ENCODE measurements at regions not wholly inside any gene's neighbourhood (a gene's known extent, or its start where the extent isn't known, plus 50 kb on each side); places are given as distances from the start of the nearest gene placed in this dataset.

GRCh38 chr12:74848006-74848405, 310.4 kb downstream of the ATXN7L3B start:
- Mint-ChIP-seq H3K36me3 (ENCODE audit: low read depth) (no peaks in the 10 kb centered on the region), H3K27me3 (ENCODE audit: low read depth) (no peaks in the 10 kb centered on the region), H3K9me3 (no peaks in the 10 kb centered on the region), H3K27ac (no peak overlapping the region), H3K4me3 (ENCODE audit: low read depth) (no peak overlapping the region), H3K4me1 (ENCODE audit: low read depth) (no peaks in the 10 kb centered on the region)
- intact Hi-C loops (cut with micrococcal nuclease), result no loop called here
- no peak for DNase-seq (ENCODE audit: low spot score)

- no peak for DNase-seq (ENCODE audit: low spot score)
- no peaks in the 10 kb centered on the region for H3K36me3 Mint-ChIP-seq (ENCODE audit: low read depth)
- H3K4me3 Mint-ChIP-seq (ENCODE audit: low read depth), result no peak overlapping the region
- H3K9me3 Mint-ChIP-seq, result no peaks in the 10 kb centered on the region
- no peaks in the 10 kb centered on the region for H3K27me3 Mint-ChIP-seq (ENCODE audit: low read depth)
- H3K4me1 Mint-ChIP-seq (ENCODE audit: low read depth), result no peaks in the 10 kb centered on the region
- no peak overlapping the region for H3K27ac Mint-ChIP-seq
- intact Hi-C loops (cut with micrococcal nuclease), result no loop called here
Measured at GRCh38 chr12:74849801-74850200, 312.2 kb downstream of the ATXN7L3B start.

DNA sequence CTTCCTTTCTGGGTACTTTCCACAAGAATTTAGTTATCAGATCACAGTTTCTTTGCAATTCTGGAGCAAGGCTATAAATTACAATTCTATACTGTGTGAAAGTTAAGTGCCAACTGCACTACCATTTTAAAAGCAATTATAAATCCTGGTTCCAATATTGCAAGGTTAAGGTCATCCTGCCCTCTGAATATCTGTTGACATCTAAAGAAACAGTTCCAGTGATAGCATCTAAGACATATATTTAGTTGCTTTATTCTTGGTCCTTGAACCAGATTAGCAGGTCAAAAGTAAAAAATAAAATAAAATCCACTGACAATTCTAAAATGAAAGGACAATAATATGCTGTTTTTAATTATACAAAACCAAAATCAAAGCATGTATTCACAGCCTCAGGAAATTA, 334.2 kb downstream of the ATXN7L3B start:
- Mint-ChIP-seq H3K36me3 (ENCODE audit: low read depth) (no peaks in the 10 kb centered on the region), H3K27me3 (ENCODE audit: low read depth) (no peaks in the 10 kb centered on the region), H3K4me1 (ENCODE audit: low read depth) (no peaks in the 10 kb centered on the region), H3K4me3 (ENCODE audit: low read depth) (no peak overlapping the region), H3K27ac (no peak overlapping the region), H3K9me3 (peaks cover 5% of the 10 kb centered on the region)
- no peak for DNase-seq (ENCODE audit: low spot score)
- intact Hi-C loops (cut with micrococcal nuclease), result no loop called here

- Mint-ChIP-seq H3K4me1 (ENCODE audit: low read depth) (peaks cover 3% of the 10 kb centered on the region), H3K9me3 (no peaks in the 10 kb centered on the region), H3K4me3 (ENCODE audit: low read depth) (no peak overlapping the region), H3K27ac (no peak overlapping the region), H3K36me3 (ENCODE audit: low read depth) (no peaks in the 10 kb centered on the region), H3K27me3 (ENCODE audit: low read depth) (no peaks in the 10 kb centered on the region)
- DNase-seq (ENCODE audit: low spot score), result no peak
- intact Hi-C loops (cut with micrococcal nuclease), result no loop called here
Measured at GRCh38 chr12:74885775-74886174, 323.9 kb downstream of the KCNC2 start.

DNA sequence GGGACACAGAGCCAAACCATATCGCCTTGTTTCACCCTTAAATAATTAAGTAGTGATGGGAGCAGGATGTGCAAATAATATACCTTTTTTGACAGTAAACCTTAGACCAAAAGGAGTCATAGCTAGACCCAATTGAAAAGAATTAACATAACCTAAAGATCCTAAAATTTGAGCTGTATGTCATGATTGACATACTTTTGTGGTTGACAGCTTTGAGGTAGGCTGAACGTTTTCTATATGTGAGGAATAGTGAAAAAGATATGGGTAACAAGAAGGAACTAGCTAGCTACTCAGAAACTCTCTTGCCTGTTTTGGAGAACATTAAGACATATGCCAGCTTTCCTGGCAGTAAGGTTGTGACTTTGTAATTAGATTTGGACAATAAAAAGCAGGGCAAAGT, 320.6 kb downstream of the KCNC2 start:
- Mint-ChIP-seq H3K9me3 (no peaks in the 10 kb centered on the region), H3K27me3 (ENCODE audit: low read depth) (no peaks in the 10 kb centered on the region), H3K4me3 (ENCODE audit: low read depth) (no peak overlapping the region), H3K27ac (no peak overlapping the region), H3K36me3 (ENCODE audit: low read depth) (no peaks in the 10 kb centered on the region), H3K4me1 (ENCODE audit: low read depth) (peaks cover 6% of the 10 kb centered on the region)
- DNase-seq (ENCODE audit: low spot score), result no peak
- intact Hi-C loops (cut with micrococcal nuclease), result no loop called here

GRCh38 chr12:74889563-74890236, 319.9 kb downstream of the KCNC2 start:
- intact Hi-C loops (cut with micrococcal nuclease), result loop anchor here (1.0 kb wide), 1 partner anchor 9 kb away; no protein-coding TSS in a partner anchor
- Mint-ChIP-seq H3K27ac (no peak overlapping the region), H3K4me3 (ENCODE audit: low read depth) (no peak overlapping the region)

DNA sequence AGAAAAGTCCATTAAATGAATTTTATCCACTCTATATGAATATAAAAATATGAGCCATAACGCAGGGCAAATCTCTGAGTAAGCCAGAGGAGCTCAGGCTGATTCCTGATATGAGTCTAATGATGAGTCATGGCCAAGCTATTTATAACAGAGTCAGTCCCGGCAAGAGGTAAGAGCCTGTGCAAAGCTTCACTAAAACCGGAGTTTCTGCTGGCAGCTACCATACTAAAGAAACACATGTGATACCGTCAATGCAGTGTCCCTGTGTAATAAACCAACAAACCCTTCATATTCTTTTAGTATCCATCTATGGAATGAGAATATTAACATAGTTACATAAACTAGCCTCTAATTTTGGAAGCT, 319.4 kb downstream of the KCNC2 start:
- Mint-ChIP-seq H3K27me3 (ENCODE audit: low read depth) (no peaks in the 10 kb centered on the region), H3K4me3 (ENCODE audit: low read depth) (no peak overlapping the region), H3K9me3 (no peaks in the 10 kb centered on the region), H3K4me1 (ENCODE audit: low read depth) (peaks cover 6% of the 10 kb centered on the region), H3K36me3 (ENCODE audit: low read depth) (no peaks in the 10 kb centered on the region), H3K27ac (no peak overlapping the region)
- intact Hi-C loops (cut with micrococcal nuclease), result loop anchor here (1.0 kb wide), 1 partner anchor 8 kb away; no protein-coding TSS in a partner anchor
- no peak for DNase-seq (ENCODE audit: low spot score)

More at GRCh38 chr12:74889563-74890236, 319.9 kb downstream of the KCNC2 start:
- Mint-ChIP-seq H3K4me1 (ENCODE audit: low read depth) (peaks cover 6% of the 10 kb centered on the region), H3K9me3 (no peaks in the 10 kb centered on the region), H3K27me3 (ENCODE audit: low read depth) (no peaks in the 10 kb centered on the region), H3K36me3 (ENCODE audit: low read depth) (no peaks in the 10 kb centered on the region)
- no peak for DNase-seq (ENCODE audit: low spot score)

DNA sequence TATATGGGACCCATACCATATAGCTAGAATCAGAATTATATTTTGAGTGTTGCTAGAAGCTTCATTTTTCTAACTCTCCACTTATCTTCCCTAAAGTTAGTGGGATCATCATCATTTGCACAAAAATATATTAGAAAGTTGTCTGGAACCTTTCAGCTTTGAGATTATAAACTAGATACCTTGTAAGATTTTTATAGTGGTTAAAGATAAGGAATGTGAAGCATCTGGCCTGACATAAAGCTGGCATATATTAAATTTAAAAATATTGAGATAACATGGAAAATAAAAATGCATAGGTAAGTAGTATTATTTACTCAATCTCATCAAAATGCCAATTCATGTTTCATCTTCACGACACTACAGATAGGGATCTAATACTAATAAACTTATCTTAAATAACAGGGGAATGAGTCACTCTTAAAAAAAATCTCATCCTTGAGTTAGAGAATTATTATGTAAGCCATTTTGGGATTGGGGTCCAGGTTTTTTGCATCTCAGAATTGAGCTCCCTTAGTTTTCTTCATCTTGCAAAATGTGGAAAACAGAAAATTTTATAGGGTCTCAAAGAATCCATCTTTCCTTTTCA, 318.5 kb downstream of the KCNC2 start:
- Mint-ChIP-seq H3K36me3 (ENCODE audit: low read depth) (no peaks in the 10 kb centered on the region), H3K9me3 (no peaks in the 10 kb centered on the region), H3K4me3 (ENCODE audit: low read depth) (no peak overlapping the region), H3K4me1 (ENCODE audit: low read depth) (peaks cover 6% of the 10 kb centered on the region), H3K27ac (no peak overlapping the region), H3K27me3 (ENCODE audit: low read depth) (no peaks in the 10 kb centered on the region)
- intact Hi-C loops (cut with micrococcal nuclease), result no loop called here
- DNase-seq (ENCODE audit: low spot score), result no peak

DNA sequence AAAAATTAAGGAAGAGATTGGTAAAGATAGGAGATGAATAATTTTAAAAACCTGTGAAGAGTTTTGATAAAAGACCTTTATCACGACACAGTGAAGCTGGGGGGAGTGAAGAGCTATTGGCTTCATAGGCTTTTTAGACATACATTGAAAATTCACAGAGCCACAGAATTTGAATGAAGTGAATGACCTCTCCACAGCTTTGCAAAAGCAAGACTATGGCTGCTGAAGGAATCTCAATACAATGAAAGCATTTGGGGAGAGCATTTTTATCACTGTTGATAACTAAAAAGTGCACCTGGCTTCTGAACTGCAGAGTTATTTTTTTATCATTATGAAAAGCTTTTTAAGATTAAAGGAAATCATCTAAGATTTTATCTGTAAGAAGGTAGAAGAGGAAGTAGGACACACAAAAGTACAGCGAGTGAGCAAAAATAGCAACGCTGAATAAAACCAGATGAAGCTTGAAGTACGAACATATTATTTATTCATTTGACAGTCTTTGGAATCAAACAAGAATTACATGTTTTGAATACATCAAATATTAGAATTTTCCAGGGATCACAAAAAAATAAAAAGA, 317.5 kb downstream of the KCNC2 start:
- Mint-ChIP-seq H3K27ac (no peak overlapping the region), H3K9me3 (no peaks in the 10 kb centered on the region), H3K4me1 (ENCODE audit: low read depth) (peaks cover 6% of the 10 kb centered on the region), H3K4me3 (ENCODE audit: low read depth) (no peak overlapping the region), H3K36me3 (ENCODE audit: low read depth) (no peaks in the 10 kb centered on the region), H3K27me3 (ENCODE audit: low read depth) (no peaks in the 10 kb centered on the region)
- no peak for DNase-seq (ENCODE audit: low spot score)
- intact Hi-C loops (cut with micrococcal nuclease), result no loop called here

- Mint-ChIP-seq H3K36me3 (ENCODE audit: low read depth) (no peaks in the 10 kb centered on the region), H3K4me3 (ENCODE audit: low read depth) (no peak overlapping the region), H3K4me1 (ENCODE audit: low read depth) (peaks cover 7% of the 10 kb centered on the region), H3K27me3 (ENCODE audit: low read depth) (no peaks in the 10 kb centered on the region), H3K9me3 (no peaks in the 10 kb centered on the region), H3K27ac (no peak overlapping the region)
- no peak for DNase-seq (ENCODE audit: low spot score)
- intact Hi-C loops (cut with micrococcal nuclease), result no loop called here
Measured at GRCh38 chr12:74896186-74896585, 313.5 kb downstream of the KCNC2 start.

GRCh38 chr12:74897425-74898211, 312.0 kb downstream of the KCNC2 start:
- intact Hi-C loops (cut with micrococcal nuclease), result loop anchor here (1.0 kb wide), 1 partner anchor 7 kb away; no protein-coding TSS in a partner anchor
- H3K4me3 Mint-ChIP-seq (ENCODE audit: low read depth), result no peak overlapping the region
- no peak overlapping the region for H3K27ac Mint-ChIP-seq
- no peaks in the 10 kb centered on the region for H3K27me3 Mint-ChIP-seq (ENCODE audit: low read depth)
- DNase-seq (ENCODE audit: low spot score), result no peak
- H3K4me1 Mint-ChIP-seq (ENCODE audit: low read depth), result peaks cover 4% of the 10 kb centered on the region
- no peaks in the 10 kb centered on the region for H3K9me3 Mint-ChIP-seq
- no peaks in the 10 kb centered on the region for H3K36me3 Mint-ChIP-seq (ENCODE audit: low read depth)

DNA sequence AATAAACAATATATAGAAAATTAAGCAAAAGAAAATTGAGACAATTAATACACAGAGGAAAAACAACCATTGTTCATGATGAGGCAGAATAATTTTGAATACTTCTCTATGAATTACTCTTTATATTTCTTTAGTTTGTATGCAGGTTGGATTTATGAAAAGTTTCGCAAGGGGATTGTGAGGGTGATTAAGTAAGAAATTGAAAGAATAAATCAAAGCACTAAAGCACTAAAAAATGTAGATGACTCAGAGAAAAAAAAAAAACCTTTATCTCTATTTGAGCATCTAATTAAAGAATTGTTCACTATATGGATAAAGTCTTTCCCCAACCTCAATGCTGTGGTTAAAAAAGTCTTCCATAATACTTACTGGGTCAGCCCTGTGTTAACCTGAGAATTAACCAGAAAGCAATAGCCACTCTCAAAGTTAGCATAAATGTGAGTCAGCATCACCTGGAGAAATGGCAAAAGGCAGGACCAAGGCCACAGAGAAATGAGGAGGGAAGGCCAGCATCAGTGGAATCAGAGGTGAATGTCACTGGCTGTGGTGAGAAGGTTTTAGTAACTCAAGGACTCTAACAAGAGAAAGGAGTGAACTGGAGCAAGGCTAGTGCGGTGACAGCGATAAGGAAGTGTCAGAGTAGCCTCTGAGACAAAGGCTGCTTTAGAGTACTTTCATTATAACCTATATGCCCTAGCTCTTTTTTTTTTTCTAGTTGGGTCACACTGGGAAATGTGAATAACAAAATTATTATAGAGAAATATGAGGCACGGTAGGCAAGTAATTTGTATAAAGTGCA, 310.4 kb downstream of the KCNC2 start:
- Mint-ChIP-seq H3K36me3 (ENCODE audit: low read depth) (no peaks in the 10 kb centered on the region), H3K4me3 (ENCODE audit: low read depth) (no peak overlapping the region), H3K4me1 (ENCODE audit: low read depth) (peaks cover 4% of the 10 kb centered on the region), H3K27ac (no peak overlapping the region), H3K9me3 (no peaks in the 10 kb centered on the region), H3K27me3 (ENCODE audit: low read depth) (no peaks in the 10 kb centered on the region)
- intact Hi-C loops (cut with micrococcal nuclease), result no loop called here
- no peak for DNase-seq (ENCODE audit: low spot score)
